Thyroid gland (tissue), 4 donors: ENCODE measurements at regions not wholly inside any gene's neighbourhood (a gene's known extent, or its start where the extent isn't known, plus 50 kb on each side); places are given as distances from the start of the nearest gene placed in this dataset.

Experiments
- DNase-seq, 2 donors: peaks; one replicate each; pipeline ENCODE4 v3.0.0-alpha.2; 2019
- H3K27ac ChIP-seq, 3 donors: fragments of 200-600 bp; sonication (generic); 1 replicate in 2 of 3; 2 replicates in 1 of 3; pipeline ENCODE4 v1.5.1; 2016 to 2019; ENCODE audit warnings: mild to moderate bottlenecking in 1 of 3, moderate library complexity in 1 of 3
- H3K27me3 ChIP-seq: fragments of 200-600 bp; sonication (generic); one replicate; pipeline ENCODE4 v1.5.1; 2019
- H3K36me3 ChIP-seq, 2 donors: fragments of 200-600 bp; sonication (generic); one replicate each; pipeline ENCODE4 v1.5.1; 2016 to 2019
- H3K4me1 ChIP-seq, 2 donors: fragments of 200-600 bp; sonication (generic); one replicate each; pipeline ENCODE4 v1.5.1; 2017 to 2019
- H3K4me3 ChIP-seq, 3 donors: fragments of 200-600 bp; sonication (generic); replicated peaks in 1 of 3; 1 replicate in 2 of 3; 2 replicates in 1 of 3; pipeline ENCODE4 v1.5.1; 2016; ENCODE audit warnings: mild to moderate bottlenecking in 1 of 3
- H3K9me3 ChIP-seq: fragments of 200-600 bp; sonication (generic); one replicate; pipeline ENCODE4 v1.5.1; 2017
- POLR2A ChIP-seq, 2 donors: fragments of 450-650 bp; IDR thresholded peaks; one replicate each; pipeline ENCODE4 v1.6.1; 2017; ENCODE audit warnings: antibody characterized with exemption in 2 of 2, mild to moderate bottlenecking in 2 of 2, moderate library complexity in 1 of 2
- WGBS, 2 donors: methylation state at CpG; one replicate each; pipeline ENCODE4 v1.1.5; 2017; 5-methylcytosine and 5-hydroxymethylcytosine counted together
- intact Hi-C: fragments of 100-400 bp; cut with DNase I; formaldehyde crosslinking; loops from one replicate; pipeline ENCODE4 v1.15.1; 2023
- TF ChIP-seq, protein P1 (sequence below), 6 experiments: fragments of 200-600 bp in 3 of 6; fragments of 450-650 bp in 3 of 6; sonication (generic) in 3 of 6; IDR thresholded peaks; one replicate each; pipeline ENCODE4 v1.5.1; 2016 to 2019; ENCODE audit warnings: antibody characterized with exemption in 6 of 6, mild to moderate bottlenecking in 2 of 6, inconsistent platforms in 1 of 6, moderate library complexity in 1 of 6

DNA sequence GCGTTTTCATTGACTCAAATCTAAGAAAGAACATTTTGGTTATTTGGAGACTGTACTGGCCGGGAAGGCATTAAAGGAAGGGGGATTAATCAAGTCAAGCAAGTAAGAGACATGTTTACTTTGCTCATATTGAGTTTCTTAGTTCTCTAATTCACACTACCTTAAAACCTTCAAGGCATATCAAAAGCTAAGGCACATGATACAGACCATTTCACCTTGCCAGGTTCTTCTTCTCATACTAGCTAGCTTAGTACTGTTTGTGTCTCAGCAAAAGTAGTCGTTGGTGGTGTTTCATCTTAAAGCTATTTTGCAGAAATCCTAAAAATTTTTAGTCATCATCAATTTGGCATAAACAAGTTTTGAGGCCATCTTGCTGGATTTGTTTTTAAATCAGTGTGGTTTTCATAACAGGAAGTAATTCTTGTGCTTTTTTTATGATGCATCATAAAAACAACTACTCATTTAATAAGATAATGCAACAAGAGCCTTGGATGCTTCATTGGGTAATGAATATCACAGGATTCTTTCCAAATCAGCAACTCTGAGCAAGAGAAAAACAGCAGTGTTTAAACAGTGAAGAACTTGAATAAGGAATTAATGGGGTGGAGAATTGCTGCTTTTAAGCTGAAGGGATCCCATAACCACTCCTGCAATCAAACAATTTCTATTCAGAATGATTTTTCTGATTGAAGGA is 425.3 kb downstream of the EPM2A start:
- no peak for TF ChIP-seq POLR2A (IDR thresholded peaks at IDR 0.05)
- TF ChIP-seq, protein P1, sequence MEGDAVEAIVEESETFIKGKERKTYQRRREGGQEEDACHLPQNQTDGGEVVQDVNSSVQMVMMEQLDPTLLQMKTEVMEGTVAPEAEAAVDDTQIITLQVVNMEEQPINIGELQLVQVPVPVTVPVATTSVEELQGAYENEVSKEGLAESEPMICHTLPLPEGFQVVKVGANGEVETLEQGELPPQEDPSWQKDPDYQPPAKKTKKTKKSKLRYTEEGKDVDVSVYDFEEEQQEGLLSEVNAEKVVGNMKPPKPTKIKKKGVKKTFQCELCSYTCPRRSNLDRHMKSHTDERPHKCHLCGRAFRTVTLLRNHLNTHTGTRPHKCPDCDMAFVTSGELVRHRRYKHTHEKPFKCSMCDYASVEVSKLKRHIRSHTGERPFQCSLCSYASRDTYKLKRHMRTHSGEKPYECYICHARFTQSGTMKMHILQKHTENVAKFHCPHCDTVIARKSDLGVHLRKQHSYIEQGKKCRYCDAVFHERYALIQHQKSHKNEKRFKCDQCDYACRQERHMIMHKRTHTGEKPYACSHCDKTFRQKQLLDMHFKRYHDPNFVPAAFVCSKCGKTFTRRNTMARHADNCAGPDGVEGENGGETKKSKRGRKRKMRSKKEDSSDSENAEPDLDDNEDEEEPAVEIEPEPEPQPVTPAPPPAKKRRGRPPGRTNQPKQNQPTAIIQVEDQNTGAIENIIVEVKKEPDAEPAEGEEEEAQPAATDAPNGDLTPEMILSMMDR (IDR thresholded peaks at IDR 0.05): no peak
- Histone ChIP-seq H3K36me3 (no peaks in the 10 kb centered on the region), H3K27ac (no peak overlapping the region), H3K4me1 (no peaks in the 10 kb centered on the region), H3K9me3 (no peaks in the 10 kb centered on the region), H3K27me3 (no peaks in the 10 kb centered on the region), H3K4me3 (no peak overlapping the region)
- no peak for DNase-seq
- 68 to 69% methylated on average over 3 of the region's 3 CpGs for WGBS, 2 donors
- intact Hi-C loops: no loop called here

DNA sequence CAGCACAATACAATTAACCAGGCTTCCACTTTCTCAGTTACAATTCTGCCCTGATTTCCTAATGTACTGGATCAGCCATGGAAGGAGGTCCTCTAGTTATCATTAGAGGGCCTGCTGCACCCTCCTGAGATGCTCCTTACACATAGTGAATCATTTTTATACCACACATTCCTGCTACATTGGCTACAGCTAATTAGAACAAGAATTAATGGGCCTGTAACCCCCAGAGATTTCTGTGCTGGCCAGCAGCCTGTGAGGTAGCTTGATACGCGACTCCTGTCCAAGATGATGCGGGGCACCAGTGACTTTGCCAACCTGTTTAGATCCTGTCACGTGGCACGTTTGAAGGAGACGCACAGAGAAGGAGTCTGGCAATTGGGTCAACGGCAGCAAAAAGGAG is 422.8 kb downstream of the EPM2A start:
- H3K36me3 ChIP-seq: no peaks in the 10 kb centered on the region
- H3K27ac ChIP-seq: no peak overlapping the region
- WGBS, 2 donors: 94 to 96% methylated on average over 7 of the region's 7 CpGs
- DNase-seq: no peak
- intact Hi-C loops: no loop called here
- no peaks in the 10 kb centered on the region for H3K9me3 ChIP-seq
- H3K27me3 ChIP-seq: no peaks in the 10 kb centered on the region
- no peak overlapping the region for H3K4me3 ChIP-seq
- no peak for TF ChIP-seq POLR2A (IDR thresholded peaks at IDR 0.05)
- TF ChIP-seq, protein P1 (IDR thresholded peaks at IDR 0.05): no peak
- H3K4me1 ChIP-seq: no peaks in the 10 kb centered on the region

GRCh38 chr6:145313041-145313855 is 422.1 kb downstream of the EPM2A start:
- Histone ChIP-seq H3K9me3 (no peaks in the 10 kb centered on the region), H3K4me3 (no peak overlapping the region), H3K4me1 (no peaks in the 10 kb centered on the region), H3K36me3 (no peaks in the 10 kb centered on the region), H3K27me3 (no peaks in the 10 kb centered on the region), H3K27ac (no peak overlapping the region)
- TF ChIP-seq POLR2A (IDR thresholded peaks at IDR 0.05): no peak
- TF ChIP-seq, protein P1 (IDR thresholded peaks at IDR 0.05): no peak
- intact Hi-C loops: no loop called here
- DNase-seq: no peak
- 76 to 83% methylated on average over 1 of the region's 1 CpG for WGBS, 2 donors

DNA sequence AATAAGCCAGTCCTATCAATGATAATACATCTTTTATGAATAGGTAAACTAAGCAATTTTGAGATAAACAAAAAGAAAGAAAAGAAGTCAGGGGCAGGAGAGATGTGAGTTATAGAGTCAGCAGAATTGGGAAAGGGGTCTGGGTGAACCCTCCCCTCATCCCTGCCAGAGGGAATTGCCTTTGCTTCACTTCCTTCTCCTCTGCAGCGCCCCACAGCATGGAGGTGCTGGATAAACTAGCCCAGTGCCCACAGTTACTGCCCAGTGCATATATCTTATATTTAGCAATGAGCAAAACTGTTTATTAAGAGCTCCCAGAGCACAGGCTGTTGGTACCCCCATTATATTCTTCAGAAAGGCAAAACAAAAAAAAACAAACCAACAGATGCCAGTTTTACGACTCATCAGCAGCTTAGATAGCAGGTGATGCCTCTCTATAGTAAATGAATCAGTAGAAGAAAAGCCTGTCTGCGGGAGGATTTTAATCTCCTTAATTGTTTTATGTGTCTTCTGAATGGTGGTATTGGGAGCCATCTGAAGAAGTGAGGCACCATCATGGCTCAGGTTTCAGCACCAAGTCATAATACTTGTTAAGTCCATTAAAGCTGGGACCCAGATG is 419.2 kb downstream of the EPM2A start:
- Histone ChIP-seq H3K27ac (no peak overlapping the region), H3K9me3 (no peaks in the 10 kb centered on the region), H3K4me3 (no peak overlapping the region), H3K27me3 (no peaks in the 10 kb centered on the region), H3K36me3 (no peaks in the 10 kb centered on the region), H3K4me1 (no peaks in the 10 kb centered on the region)
- WGBS, 2 donors: 81 to 89% methylated on average over 3 of the region's 3 CpGs
- no peak for DNase-seq
- no peak for TF ChIP-seq POLR2A (IDR thresholded peaks at IDR 0.05)
- TF ChIP-seq, protein P1 (IDR thresholded peaks at IDR 0.05): no peak
- intact Hi-C loops: no loop called here

DNA sequence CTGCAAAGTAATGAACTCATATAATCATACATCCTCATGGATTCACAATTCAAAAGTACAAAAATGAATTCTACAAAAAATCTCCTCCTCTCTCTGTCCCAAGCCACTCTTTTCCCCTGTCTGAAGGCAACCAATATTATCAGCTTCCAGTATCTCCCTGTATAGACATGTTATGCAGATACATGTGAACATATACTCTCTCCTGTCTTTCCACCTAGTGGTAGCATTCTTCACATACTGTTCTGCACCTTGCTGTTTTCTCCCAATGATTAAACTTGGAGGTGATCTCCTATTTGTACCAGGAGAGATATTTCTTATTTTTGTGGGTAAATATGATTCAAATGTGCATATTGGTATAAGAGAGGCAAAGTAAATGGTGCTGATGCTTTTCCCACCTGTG is 416.4 kb downstream of the EPM2A start:
- DNase-seq: no peak
- no peaks in the 10 kb centered on the region for H3K27me3 ChIP-seq
- H3K4me3 ChIP-seq: no peak overlapping the region
- H3K4me1 ChIP-seq: no peaks in the 10 kb centered on the region
- H3K36me3 ChIP-seq: no peaks in the 10 kb centered on the region
- no peak overlapping the region for H3K27ac ChIP-seq
- intact Hi-C loops: no loop called here
- no peaks in the 10 kb centered on the region for H3K9me3 ChIP-seq
- TF ChIP-seq, protein P1 (IDR thresholded peaks at IDR 0.05): no peak
